Neural cell (in vitro differentiated cells): ENCODE measurements at regions not wholly inside any gene's neighbourhood (a gene's known extent, or its start where the extent isn't known, plus 50 kb on each side); places are given as distances from the start of the nearest gene placed in this dataset.

Experiments used
- H2AFZ ChIP-seq: fragments of 200-600, 300-800 bp; sonication (generic), shearing (Covaris generic); 2 replicates; pipeline ENCODE4 v1.6.0; 2014; ENCODE audit warnings: low read depth, mild to moderate bottlenecking, antibody characterized with exemption, low read length, moderate library complexity
- H3F3A ChIP-seq: fragments of 200-600 bp; shearing (Covaris generic); 2 replicates; pipeline ENCODE4 v1.6.1; 2016; ENCODE audit warnings: mild to moderate bottlenecking, moderate library complexity, mixed read lengths, antibody characterized with exemption, low read length; ENCODE audit not compliant: insufficient read depth, poor library complexity, severe bottlenecking
- H3K27ac ChIP-seq: fragments of 200-600, 300-800 bp; sonication (generic), shearing (Covaris generic); 2 replicates; pipeline ENCODE4 v1.5.1; 2014; ENCODE audit warnings: mild to moderate bottlenecking, low read length, moderate library complexity
- H3K27me3 ChIP-seq: fragments of 300-800, 200-600 bp; sonication (generic), shearing (Covaris generic); 2 replicates; pipeline ENCODE4 v1.6.0; 2014; ENCODE audit warnings: mild to moderate bottlenecking, low read depth, low read length, moderate library complexity; ENCODE audit not compliant: insufficient read depth
- H3K36me3 ChIP-seq: fragments of 300-800, 200-600 bp; sonication (generic), shearing (Covaris generic); 2 replicates; pipeline ENCODE4 v1.5.1; 2014; ENCODE audit warnings: mild to moderate bottlenecking, antibody characterized with exemption, low read length, moderate library complexity; ENCODE audit not compliant: insufficient read depth
- H3K4me2 ChIP-seq: fragments of 300-800, 200-600 bp; sonication (generic), shearing (Covaris generic); 2 replicates; pipeline ENCODE4 v1.6.0; 2014; ENCODE audit warnings: mild to moderate bottlenecking, low read length
- H3K4me3 ChIP-seq: fragments of 300-800, 200-600 bp; sonication (generic), shearing (Covaris generic); 2 replicates; pipeline ENCODE4 v1.5.1; 2014; ENCODE audit warnings: mild to moderate bottlenecking, low read length, moderate library complexity
- H3K79me2 ChIP-seq: fragments of 200-600 bp; shearing (Covaris generic); replicated peaks from 2 replicates; pipeline ENCODE4 v1.6.0; 2014; ENCODE audit warnings: mild to moderate bottlenecking, low read length, moderate library complexity; ENCODE audit not compliant: insufficient read depth
- H3K9ac ChIP-seq: fragments of 300-800, 200-600 bp; sonication (generic), shearing (Covaris generic); 2 replicates; pipeline ENCODE4 v1.6.1; 2016; ENCODE audit warnings: mild to moderate bottlenecking, low read length, mixed read lengths
- H3K9me2 ChIP-seq: fragments of 200-600 bp; shearing (Covaris generic); 2 replicates; pipeline ENCODE4 v1.6.1; 2016; ENCODE audit warnings: mild to moderate bottlenecking, low read length, mixed read lengths; ENCODE audit not compliant: insufficient read depth
- H3K9me3 ChIP-seq: fragments of 200-600, 300-800 bp; sonication (generic), shearing (Covaris generic); 2 replicates; pipeline ENCODE4 v1.6.1; 2016; ENCODE audit warnings: mild to moderate bottlenecking, mixed run types, low read length, moderate library complexity, mixed read lengths
- H4K20me1 ChIP-seq: fragments of 200-600 bp; shearing (Covaris generic); 2 replicates; pipeline ENCODE4 v1.6.1; 2016; ENCODE audit warnings: mild to moderate bottlenecking, mixed run types; ENCODE audit not compliant: insufficient read depth
- EP300 ChIP-seq: fragments of 450-650 bp; conservative IDR thresholded peaks from 2 replicates; pipeline ENCODE4 v1.6.1; 2014; ENCODE audit warnings: antibody characterized with exemption, mild to moderate bottlenecking, moderate library complexity; ENCODE audit not compliant: poor library complexity, severe bottlenecking
- EZH2 ChIP-seq: fragments of 200-600, 300-800 bp; shearing (Covaris generic), sonication (generic); IDR thresholded peaks from 2 replicates; pipeline ENCODE4 v1.6.1; 2014; ENCODE audit warnings: antibody characterized with exemption, low read length, borderline replicate concordance, mild to moderate bottlenecking; ENCODE audit not compliant: insufficient read depth, poor library complexity, severe bottlenecking
- MXI1 ChIP-seq: fragments of 450-650 bp; conservative IDR thresholded peaks from 2 replicates; pipeline ENCODE4 v1.6.1; 2014; ENCODE audit warnings: antibody characterized with exemption, mild to moderate bottlenecking; ENCODE audit not compliant: poor library complexity, severe bottlenecking
- POLR2AphosphoS5 ChIP-seq: IDR thresholded peaks from 2 replicates; pipeline ENCODE4 v1.6.1; 2012
- RAD21 ChIP-seq: fragments of 450-650 bp; conservative IDR thresholded peaks from 2 replicates; pipeline ENCODE4 v1.6.1; 2014; ENCODE audit warnings: antibody characterized with exemption, mild to moderate bottlenecking, moderate library complexity
- SMC3 ChIP-seq: fragments of 450-650 bp; conservative IDR thresholded peaks from 2 replicates; pipeline ENCODE4 v1.6.1; 2014; ENCODE audit warnings: antibody characterized with exemption, mild to moderate bottlenecking, moderate library complexity; ENCODE audit not compliant: poor library complexity
- TAF1 ChIP-seq: IDR thresholded peaks from 2 replicates; pipeline ENCODE4 v1.6.1; 2012; ENCODE audit warnings: low read depth
- TF ChIP-seq, protein P1 (sequence below): fragments of 450-650 bp; IDR thresholded peaks from 2 replicates; pipeline ENCODE4 v1.5.1; 2014; ENCODE audit warnings: antibody characterized with exemption, mild to moderate bottlenecking, moderate library complexity; ENCODE audit not compliant: poor library complexity, severe bottlenecking
- TF ChIP-seq, protein P2 (sequence below): IDR thresholded peaks from 2 replicates; pipeline ENCODE4 v1.6.1; 2012; ENCODE audit warnings: borderline replicate concordance

DNA sequence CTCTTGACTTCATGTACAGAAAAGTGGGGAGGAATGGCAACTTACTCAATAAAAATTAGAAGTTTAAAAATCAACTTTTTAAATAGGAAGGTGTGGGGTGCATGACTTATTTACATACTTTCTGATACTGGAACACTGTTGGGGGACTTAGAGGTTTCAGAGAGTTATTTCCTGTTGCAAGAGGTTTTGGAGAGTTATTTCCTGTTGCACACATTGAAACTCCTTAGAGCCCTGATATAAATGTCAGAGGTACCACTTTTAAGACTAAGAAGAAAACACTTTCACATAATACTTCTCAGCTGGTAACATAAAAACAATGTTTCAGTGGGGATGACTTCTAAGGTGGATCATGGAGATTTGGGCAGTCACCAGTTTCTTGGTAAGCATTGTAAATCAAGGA, 579.9 kb downstream of the MMUT start:
- no peak overlapping the region for H3K4me2 ChIP-seq
- no peak overlapping the region for H2AFZ ChIP-seq
- H3K4me3 ChIP-seq: no peak overlapping the region
- H3K27me3 ChIP-seq: no peaks in the 10 kb centered on the region
- TF ChIP-seq SMC3 (no peak), RAD21 (no peak)
- no peaks in the 10 kb centered on the region for H4K20me1 ChIP-seq
- H3K9me2 ChIP-seq: no peaks in the 10 kb centered on the region
- H3K9ac ChIP-seq: no peak overlapping the region
- no peaks in the 10 kb centered on the region for H3F3A ChIP-seq
- H3K36me3 ChIP-seq: no peaks in the 10 kb centered on the region
- H3K9me3 ChIP-seq: no peaks in the 10 kb centered on the region
- no peaks in the 10 kb centered on the region for H3K79me2 ChIP-seq
- no peak overlapping the region for H3K27ac ChIP-seq

DNA sequence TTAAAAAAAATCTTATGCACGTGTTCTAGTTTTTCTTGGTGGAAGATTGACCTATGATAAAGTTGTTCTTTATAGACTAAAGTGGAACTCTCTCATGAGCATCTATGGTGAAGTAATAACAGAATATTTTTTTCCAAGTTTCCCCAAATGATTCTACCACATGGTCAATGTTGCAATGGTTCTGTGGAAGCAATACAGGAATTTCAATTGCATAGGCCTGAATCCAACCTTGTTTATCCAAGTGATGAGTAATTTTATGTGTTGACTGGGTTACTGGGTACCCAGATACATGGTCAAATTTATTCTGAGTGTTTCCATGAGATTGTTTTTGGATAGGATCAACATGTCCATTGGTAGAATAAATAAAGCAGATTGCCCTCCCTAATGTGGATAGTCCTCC, 581.5 kb downstream of the MMUT start:
- H3K4me2 ChIP-seq: no peak overlapping the region
- H3K79me2 ChIP-seq: no peaks in the 10 kb centered on the region
- no peaks in the 10 kb centered on the region for H3K27me3 ChIP-seq
- no peak overlapping the region for H2AFZ ChIP-seq
- no peaks in the 10 kb centered on the region for H3F3A ChIP-seq
- no peak overlapping the region for H3K4me3 ChIP-seq
- no peaks in the 10 kb centered on the region for H3K9me2 ChIP-seq
- H3K27ac ChIP-seq: no peak overlapping the region
- no peaks in the 10 kb centered on the region for H4K20me1 ChIP-seq
- H3K9ac ChIP-seq: no peak overlapping the region
- TF ChIP-seq TAF1 (no peak), EZH2 (no peak), POLR2AphosphoS5 (no peak), EP300 (no peak), MXI1 (no peak), RAD21 (no peak), SMC3 (no peak)
- TF ChIP-seq, protein P1, sequence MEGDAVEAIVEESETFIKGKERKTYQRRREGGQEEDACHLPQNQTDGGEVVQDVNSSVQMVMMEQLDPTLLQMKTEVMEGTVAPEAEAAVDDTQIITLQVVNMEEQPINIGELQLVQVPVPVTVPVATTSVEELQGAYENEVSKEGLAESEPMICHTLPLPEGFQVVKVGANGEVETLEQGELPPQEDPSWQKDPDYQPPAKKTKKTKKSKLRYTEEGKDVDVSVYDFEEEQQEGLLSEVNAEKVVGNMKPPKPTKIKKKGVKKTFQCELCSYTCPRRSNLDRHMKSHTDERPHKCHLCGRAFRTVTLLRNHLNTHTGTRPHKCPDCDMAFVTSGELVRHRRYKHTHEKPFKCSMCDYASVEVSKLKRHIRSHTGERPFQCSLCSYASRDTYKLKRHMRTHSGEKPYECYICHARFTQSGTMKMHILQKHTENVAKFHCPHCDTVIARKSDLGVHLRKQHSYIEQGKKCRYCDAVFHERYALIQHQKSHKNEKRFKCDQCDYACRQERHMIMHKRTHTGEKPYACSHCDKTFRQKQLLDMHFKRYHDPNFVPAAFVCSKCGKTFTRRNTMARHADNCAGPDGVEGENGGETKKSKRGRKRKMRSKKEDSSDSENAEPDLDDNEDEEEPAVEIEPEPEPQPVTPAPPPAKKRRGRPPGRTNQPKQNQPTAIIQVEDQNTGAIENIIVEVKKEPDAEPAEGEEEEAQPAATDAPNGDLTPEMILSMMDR: no peak
- TF ChIP-seq, protein P2, sequence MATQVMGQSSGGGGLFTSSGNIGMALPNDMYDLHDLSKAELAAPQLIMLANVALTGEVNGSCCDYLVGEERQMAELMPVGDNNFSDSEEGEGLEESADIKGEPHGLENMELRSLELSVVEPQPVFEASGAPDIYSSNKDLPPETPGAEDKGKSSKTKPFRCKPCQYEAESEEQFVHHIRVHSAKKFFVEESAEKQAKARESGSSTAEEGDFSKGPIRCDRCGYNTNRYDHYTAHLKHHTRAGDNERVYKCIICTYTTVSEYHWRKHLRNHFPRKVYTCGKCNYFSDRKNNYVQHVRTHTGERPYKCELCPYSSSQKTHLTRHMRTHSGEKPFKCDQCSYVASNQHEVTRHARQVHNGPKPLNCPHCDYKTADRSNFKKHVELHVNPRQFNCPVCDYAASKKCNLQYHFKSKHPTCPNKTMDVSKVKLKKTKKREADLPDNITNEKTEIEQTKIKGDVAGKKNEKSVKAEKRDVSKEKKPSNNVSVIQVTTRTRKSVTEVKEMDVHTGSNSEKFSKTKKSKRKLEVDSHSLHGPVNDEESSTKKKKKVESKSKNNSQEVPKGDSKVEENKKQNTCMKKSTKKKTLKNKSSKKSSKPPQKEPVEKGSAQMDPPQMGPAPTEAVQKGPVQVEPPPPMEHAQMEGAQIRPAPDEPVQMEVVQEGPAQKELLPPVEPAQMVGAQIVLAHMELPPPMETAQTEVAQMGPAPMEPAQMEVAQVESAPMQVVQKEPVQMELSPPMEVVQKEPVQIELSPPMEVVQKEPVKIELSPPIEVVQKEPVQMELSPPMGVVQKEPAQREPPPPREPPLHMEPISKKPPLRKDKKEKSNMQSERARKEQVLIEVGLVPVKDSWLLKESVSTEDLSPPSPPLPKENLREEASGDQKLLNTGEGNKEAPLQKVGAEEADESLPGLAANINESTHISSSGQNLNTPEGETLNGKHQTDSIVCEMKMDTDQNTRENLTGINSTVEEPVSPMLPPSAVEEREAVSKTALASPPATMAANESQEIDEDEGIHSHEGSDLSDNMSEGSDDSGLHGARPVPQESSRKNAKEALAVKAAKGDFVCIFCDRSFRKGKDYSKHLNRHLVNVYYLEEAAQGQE: no peak
- H3K36me3 ChIP-seq: no peaks in the 10 kb centered on the region
- H3K9me3 ChIP-seq: no peaks in the 10 kb centered on the region

DNA sequence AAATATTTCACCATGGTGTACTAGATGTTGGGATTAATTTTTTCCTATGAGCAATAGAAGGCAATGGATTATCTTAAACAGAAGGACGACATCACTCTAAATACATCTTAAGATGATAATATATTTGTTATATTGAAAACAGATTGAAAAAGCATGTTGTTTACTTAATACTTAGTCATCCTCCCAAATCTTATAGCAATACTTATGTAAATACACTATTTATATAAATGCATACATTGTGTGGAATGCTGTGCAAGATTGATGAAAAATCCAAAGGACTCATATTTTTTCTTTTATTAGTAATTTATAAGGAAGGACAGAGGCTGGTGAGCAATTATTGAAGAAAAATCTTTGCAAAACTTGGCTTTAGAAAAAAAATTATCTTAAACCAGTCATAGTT, 593.5 kb downstream of the MMUT start:
- no peak overlapping the region for H3K9ac ChIP-seq
- H3K9me3 ChIP-seq: no peaks in the 10 kb centered on the region
- TF ChIP-seq TAF1 (no peak), EZH2 (no peak), RAD21 (no peak)

More for the DNA sequence above, 593.5 kb downstream of the MMUT start:
- no peaks in the 10 kb centered on the region for H3K9me2 ChIP-seq
- H3K4me2 ChIP-seq: no peak overlapping the region
- H3K27me3 ChIP-seq: no peaks in the 10 kb centered on the region
- no peaks in the 10 kb centered on the region for H4K20me1 ChIP-seq
- H3K4me3 ChIP-seq: no peak overlapping the region
- no peaks in the 10 kb centered on the region for H3F3A ChIP-seq
- no peaks in the 10 kb centered on the region for H3K36me3 ChIP-seq
- H2AFZ ChIP-seq: no peak overlapping the region
- H3K79me2 ChIP-seq: no peaks in the 10 kb centered on the region
- H3K27ac ChIP-seq: no peak overlapping the region
